HL-60 (cell line): ENCODE measurements at regions not wholly inside any gene's neighbourhood (a gene's known extent, or its start where the extent isn't known, plus 50 kb on each side); places are given as distances from the start of the nearest gene placed in this dataset.

ENCODE experiments used
- CTCF ChIP-seq: IDR thresholded peaks from one replicate; pipeline ENCODE4 v1.5.1; 2011; ENCODE audit warnings: low read length, control low read depth, inconsistent platforms; ENCODE audit not compliant: insufficient read depth
- GABPA ChIP-seq: IDR thresholded peaks from 2 replicates; pipeline ENCODE4 v1.6.1; 2012; ENCODE audit warnings: low read depth
- POLR2AphosphoS5 ChIP-seq: IDR thresholded peaks from 2 replicates; pipeline ENCODE4 v1.6.1; 2012; ENCODE audit warnings: low read depth
- REST ChIP-seq: IDR thresholded peaks from 2 replicates; pipeline ENCODE4 v1.6.1; 2012; ENCODE audit warnings: low read depth; ENCODE audit not compliant: insufficient replicate concordance
- SPI1 ChIP-seq: IDR thresholded peaks from 2 replicates; pipeline ENCODE4 v1.6.1; 2012; ENCODE audit warnings: low read depth, mild to moderate bottlenecking, borderline replicate concordance

GRCh38 chr5:40365342-40366330 lies 314.1 kb upstream of the PTGER4 start:
- TF ChIP-seq CTCF (no peak), REST (no peak), SPI1 (no peak), POLR2AphosphoS5 (no peak), GABPA (no peak)
